ENCODE measurements at regions not wholly inside any gene's neighbourhood (a gene's known extent, or its start where the extent isn't known, plus 50 kb on each side); places are given as distances from the start of the nearest gene placed in this dataset.

DNA sequence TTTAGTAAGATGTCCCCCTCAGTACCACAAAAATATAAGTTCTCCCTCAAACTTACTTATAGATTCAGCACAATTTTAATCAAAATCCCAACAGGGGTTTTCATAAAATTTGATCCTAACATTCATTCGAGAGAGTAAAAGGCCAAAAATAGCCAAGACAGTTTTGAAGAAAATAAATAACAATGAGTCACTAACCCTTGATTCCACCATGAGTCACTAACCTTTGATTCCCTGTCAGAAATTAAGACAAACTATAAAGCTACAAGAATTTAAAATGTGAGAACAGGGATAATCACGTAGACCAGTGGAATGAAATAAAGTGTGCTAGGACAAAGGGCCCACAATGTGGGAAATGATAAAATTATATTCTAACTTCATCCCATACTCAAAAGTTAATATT is 320.3 kb downstream of the SUCLA2 start:
- intact Hi-C loops (cut with DNase I): no loop called here
- no peaks in the 10 kb centered on the region for H3K36me3 ChIP-seq

DNA sequence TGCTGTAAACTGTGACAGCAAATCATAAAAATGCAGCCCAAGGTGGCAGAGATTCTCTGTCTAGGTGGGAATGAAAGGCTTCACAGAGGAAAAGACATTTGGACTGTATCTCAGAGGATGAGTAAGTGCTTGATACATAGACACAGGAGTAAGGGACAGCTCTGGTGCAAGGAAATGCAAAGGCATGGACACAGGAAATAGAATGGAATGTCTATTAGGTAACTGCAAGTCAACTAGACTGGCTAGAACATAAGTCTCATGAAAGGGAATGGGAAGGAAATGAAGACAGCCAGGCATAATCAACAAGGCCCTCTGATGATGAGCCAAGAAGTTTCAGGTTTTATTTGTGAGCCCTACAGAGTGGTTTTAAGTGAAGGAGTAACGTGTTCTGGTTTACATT is 321.7 kb downstream of the SUCLA2 start:
- no peaks in the 10 kb centered on the region for H3K4me1 ChIP-seq
- intact Hi-C loops (cut with DNase I): no loop called here
- no peak for DNase-seq
- no peak overlapping the region for H3K27ac ChIP-seq
- TF ChIP-seq, protein P1, sequence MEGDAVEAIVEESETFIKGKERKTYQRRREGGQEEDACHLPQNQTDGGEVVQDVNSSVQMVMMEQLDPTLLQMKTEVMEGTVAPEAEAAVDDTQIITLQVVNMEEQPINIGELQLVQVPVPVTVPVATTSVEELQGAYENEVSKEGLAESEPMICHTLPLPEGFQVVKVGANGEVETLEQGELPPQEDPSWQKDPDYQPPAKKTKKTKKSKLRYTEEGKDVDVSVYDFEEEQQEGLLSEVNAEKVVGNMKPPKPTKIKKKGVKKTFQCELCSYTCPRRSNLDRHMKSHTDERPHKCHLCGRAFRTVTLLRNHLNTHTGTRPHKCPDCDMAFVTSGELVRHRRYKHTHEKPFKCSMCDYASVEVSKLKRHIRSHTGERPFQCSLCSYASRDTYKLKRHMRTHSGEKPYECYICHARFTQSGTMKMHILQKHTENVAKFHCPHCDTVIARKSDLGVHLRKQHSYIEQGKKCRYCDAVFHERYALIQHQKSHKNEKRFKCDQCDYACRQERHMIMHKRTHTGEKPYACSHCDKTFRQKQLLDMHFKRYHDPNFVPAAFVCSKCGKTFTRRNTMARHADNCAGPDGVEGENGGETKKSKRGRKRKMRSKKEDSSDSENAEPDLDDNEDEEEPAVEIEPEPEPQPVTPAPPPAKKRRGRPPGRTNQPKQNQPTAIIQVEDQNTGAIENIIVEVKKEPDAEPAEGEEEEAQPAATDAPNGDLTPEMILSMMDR (IDR thresholded peaks at IDR 0.05): no peak
- ATAC-seq: no peak
- WGBS, 2 donors: 72 to 74% methylated on average over 1 of the region's 1 CpG
- H3K36me3 ChIP-seq: no peaks in the 10 kb centered on the region
- H3K4me3 ChIP-seq: no peak overlapping the region
- H3K27me3 ChIP-seq: no peaks in the 10 kb centered on the region
- peaks cover 0 to 4% (median 0%) of the 10 kb centered on the region in 11 donors for H3K9me3 ChIP-seq

More for the DNA sequence above, 320.3 kb downstream of the SUCLA2 start:
- 65 to 79% methylated on average over 2 of the region's 2 CpGs for WGBS, 2 donors
- H3K9me3 ChIP-seq: peaks cover 0 to 4% (median 0%) of the 10 kb centered on the region in 11 donors
- no peaks in the 10 kb centered on the region for H3K27me3 ChIP-seq
- no peak overlapping the region for H3K4me3 ChIP-seq
- no peak for ATAC-seq
- H3K4me1 ChIP-seq: no peaks in the 10 kb centered on the region
- TF ChIP-seq, protein P1 (IDR thresholded peaks at IDR 0.05): no peak
- DNase-seq: no peak
- no peak overlapping the region for H3K27ac ChIP-seq

- no peak overlapping the region for H3K4me3 ChIP-seq
- ATAC-seq (no peak), DNase-seq (no peak)
- WGBS, 2 donors: 73 to 74% methylated on average over 4 of the region's 4 CpGs
- H3K27me3 ChIP-seq: no peaks in the 10 kb centered on the region
- no peaks in the 10 kb centered on the region for H3K36me3 ChIP-seq
- H3K27ac ChIP-seq: no peak overlapping the region
- peaks cover 0 to 3% (median 0%) of the 10 kb centered on the region in 9 donors for H3K4me1 ChIP-seq
- TF ChIP-seq, protein P1 (IDR thresholded peaks at IDR 0.05): no peak
- H3K9me3 ChIP-seq: no peaks in the 10 kb centered on the region
- intact Hi-C loops (cut with DNase I): no loop called here
Observed at GRCh38 chr13:47678201-47678968, 322.7 kb downstream of the SUCLA2 start.

- intact Hi-C loops (cut with DNase I): no loop called here
- 82 to 86% methylated on average over 4 of the region's 4 CpGs for WGBS, 2 donors
- Histone ChIP-seq H3K27me3 (no peaks in the 10 kb centered on the region), H3K27ac (no peak overlapping the region), H3K9me3 (no peaks in the 10 kb centered on the region), H3K4me3 (no peak overlapping the region), H3K36me3 (no peaks in the 10 kb centered on the region), H3K4me1 (peaks cover 0 to 24% (median 14%) of the 10 kb centered on the region in 9 donors)
- DNase-seq (no peak), ATAC-seq (no peak)
- TF ChIP-seq, protein P1 (IDR thresholded peaks at IDR 0.05): no peak
Observed at GRCh38 chr13:47675871-47676270, 325.2 kb downstream of the SUCLA2 start.
